NCI-H2196 treated with DMSO at 0.1 percent for 48 hours (cell line): ENCODE measurements at regions not wholly inside any gene's neighbourhood (a gene's known extent, or its start where the extent isn't known, plus 50 kb on each side); places are given as distances from the start of the nearest gene placed in this dataset.

ENCODE experiments used
- DNase-seq: peaks from one replicate; lab custom pipeline; 2025; ENCODE audit not compliant: unreplicated experiment; lab: John Stamatoyannopoulos, UW

- no peak for DNase-seq
Observed at GRCh38 chr13:73157031-73157430, 98.2 kb downstream of the KLF5 start.

DNA sequence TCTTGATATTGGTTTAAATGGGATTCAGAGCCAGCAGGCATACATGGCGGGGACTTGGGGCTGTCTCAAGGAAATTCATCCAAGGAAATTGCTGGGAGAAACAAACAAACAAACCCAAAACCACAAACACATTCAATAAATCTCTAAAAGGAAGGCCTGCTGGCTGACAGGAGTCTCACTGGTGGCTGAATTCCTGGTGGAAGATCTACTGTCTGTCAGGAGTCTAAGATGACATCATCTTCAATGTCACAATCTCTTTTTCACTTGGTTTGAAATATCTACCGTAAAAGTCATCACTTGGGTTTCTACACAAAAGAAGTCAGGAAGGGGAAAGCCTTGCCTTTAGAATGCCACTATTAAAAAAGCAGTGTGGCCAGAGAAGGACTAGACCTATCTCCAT is 87.9 kb downstream of the KLF5 start:
- no peak for DNase-seq

DNA sequence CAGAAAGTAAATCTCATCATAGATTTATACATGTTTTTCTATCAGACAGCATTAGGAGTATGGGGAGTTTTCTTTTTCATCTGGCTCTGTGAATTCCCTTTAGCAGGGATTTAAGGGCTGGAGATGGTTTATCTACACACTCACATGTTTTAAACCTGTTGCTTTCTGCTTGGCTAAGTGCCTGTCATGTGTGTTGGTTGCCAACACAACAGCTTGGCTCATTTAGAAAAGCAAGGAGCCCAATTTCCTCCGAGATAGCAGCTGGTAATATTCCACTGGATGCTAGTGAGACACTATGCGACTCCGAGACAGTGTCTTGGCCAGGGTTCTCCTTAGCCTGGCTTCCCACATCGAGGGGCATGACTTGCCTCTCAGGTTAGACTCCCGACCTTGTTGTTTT is 83.3 kb downstream of the KLF5 start:
- DNase-seq, result no peak

- no peak for DNase-seq
Observed at GRCh38 chr13:73141292-73141771, 82.5 kb downstream of the KLF5 start.

DNA sequence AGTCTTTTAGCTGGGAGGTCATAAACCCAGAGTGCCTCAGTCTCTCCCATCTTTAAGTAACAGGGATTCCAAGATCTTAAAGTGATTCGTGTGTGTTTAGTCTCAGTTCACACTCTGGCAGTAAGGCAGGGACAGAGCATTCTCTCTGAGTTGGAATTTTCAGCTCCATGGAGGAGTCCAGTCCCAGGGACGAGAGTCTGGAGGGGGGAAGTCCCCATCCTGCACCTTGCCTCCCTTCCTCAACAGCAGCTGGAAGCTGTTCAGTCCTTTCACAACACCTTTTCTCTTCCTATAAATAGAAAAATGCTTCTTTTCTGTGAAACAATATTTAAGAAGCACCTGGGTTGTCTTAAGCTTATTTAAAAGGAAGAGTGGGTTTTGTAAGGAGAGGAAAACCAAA is 82.0 kb downstream of the KLF5 start:
- DNase-seq, result no peak

DNA sequence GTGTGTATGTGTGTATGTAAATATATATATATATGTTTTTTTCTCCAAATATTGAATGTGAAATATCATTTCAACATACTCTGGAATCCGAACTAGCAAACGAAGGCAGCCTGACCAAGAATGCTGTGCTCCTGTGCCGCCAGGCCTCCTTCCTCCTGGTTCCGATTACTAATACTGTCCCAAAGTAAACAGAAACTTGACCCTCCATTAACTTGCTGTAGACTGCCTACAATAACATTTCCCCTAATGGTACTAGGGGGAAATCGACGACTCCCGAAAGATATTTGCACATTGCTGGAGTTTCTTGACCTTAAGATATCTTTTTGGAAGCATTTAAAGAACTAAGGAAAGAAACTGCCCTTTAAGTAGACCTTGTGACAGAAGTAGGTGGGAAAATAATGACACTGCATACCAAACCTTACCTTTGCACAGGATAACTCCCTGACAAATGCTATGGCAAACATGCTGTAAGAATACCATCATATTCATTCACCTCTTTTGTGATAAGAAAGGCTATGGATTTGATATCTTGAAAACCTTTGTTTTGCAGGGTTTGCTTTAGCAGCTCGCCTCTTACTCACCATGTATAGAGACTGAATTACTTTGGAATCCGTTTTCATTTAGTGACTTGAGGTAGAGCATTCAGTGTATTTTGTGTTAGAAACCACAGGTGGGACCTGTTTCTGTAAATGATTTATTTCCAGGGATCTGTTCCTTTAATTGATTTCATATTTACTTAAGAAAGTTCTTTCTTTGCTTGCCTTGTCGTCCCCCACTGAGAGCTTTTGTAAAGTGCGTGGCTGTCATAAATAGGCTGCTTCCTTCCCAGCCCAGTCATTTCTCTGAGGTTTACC is 80.1 kb downstream of the KLF5 start:
- peak; percentile 15 for DNase-seq

GRCh38 chr13:73138276-73138637 is 79.5 kb downstream of the KLF5 start:
- DNase-seq, result no peak

DNA sequence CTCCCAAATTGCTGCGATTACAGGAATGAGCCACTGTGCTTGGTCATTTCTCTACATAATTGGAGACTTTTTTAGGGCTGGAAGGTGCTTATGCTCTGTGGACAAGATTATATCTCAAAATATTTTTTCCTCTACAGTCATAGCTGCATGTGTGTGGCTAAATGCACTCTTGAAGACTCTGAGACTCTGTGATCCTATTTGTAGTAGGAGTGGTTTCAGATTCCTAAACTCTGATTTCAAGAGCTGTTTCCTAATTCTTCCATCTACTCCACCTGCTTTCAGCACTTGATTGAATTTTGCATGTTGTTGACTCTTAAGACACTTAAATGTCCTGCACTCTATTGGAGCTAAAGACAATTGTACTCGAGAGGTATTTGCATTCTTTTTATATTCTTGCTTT is 78.0 kb downstream of the KLF5 start:
- no peak for DNase-seq

- DNase-seq, result no peak
Observed at GRCh38 chr13:73133531-73133930, 74.7 kb downstream of the KLF5 start.

GRCh38 chr13:73131247-73131646 is 72.4 kb downstream of the KLF5 start:
- no peak for DNase-seq

DNA sequence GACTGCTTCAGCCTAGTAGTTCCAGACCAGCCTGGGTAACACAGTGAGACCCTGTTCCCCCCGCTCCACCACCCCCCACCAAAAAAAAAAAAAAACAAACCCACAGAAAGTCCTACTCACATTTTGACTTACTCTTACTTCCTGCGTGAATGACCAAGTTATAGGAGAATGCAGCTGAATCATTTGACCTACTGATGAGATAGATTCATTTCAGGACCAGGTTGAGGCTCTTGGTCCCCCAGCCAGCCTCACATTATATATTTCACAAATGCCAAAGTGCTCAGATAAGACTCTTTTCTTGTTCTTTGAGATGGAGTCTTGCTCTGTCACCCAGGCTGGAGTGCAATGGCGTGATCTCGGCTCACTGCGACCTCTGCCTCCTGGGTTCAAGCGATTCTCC is 70.2 kb downstream of the KLF5 start:
- DNase-seq, result no peak
